ENCODE measurements at regions not wholly inside any gene's neighbourhood (a gene's known extent, or its start where the extent isn't known, plus 50 kb on each side); places are given as distances from the start of the nearest gene placed in this dataset.
"Not testable (repeated sequence)": the region's sequence is repeated elsewhere in the genome, so short reads cannot be mapped to it uniquely, and the experiment has no call there.

- no peak for DNase-seq (ENCODE audit: low spot score)
Measured at GRCh38 chr3:181987736-181988135, 276.0 kb downstream of the SOX2 start.

GRCh38 chr3:181998828-181999227 lies 287.1 kb downstream of the SOX2 start:
- no peak for DNase-seq (ENCODE audit: low spot score)

GRCh38 chr3:181999314-181999713 lies 287.6 kb downstream of the SOX2 start:
- DNase-seq (ENCODE audit: low spot score), result no peak

- no peak for DNase-seq (ENCODE audit: low spot score)
Measured at GRCh38 chr3:182000447-182000846, 288.7 kb downstream of the SOX2 start.

GRCh38 chr3:182005219-182005618 lies 293.5 kb downstream of the SOX2 start:
- no peak for DNase-seq (ENCODE audit: low spot score)

- DNase-seq (ENCODE audit: low spot score), result no peak
Measured at GRCh38 chr3:182005701-182006100, 294.0 kb downstream of the SOX2 start.

- DNase-seq (ENCODE audit: low spot score), result no peak
Measured at GRCh38 chr3:182006431-182006830, 294.7 kb downstream of the SOX2 start.

- DNase-seq (ENCODE audit: low spot score), result no peak
Measured at GRCh38 chr3:182007441-182007840, 295.7 kb downstream of the SOX2 start.

- no peak for DNase-seq (ENCODE audit: low spot score)
Measured at GRCh38 chr3:182018361-182018760, 306.6 kb downstream of the SOX2 start.

- no peak for DNase-seq (ENCODE audit: low spot score)
Measured at GRCh38 chr3:182019926-182020325, 308.2 kb downstream of the SOX2 start.

- DNase-seq (ENCODE audit: low spot score), result no peak
Measured at GRCh38 chr3:182023843-182024242, 312.1 kb downstream of the SOX2 start.

- no peak for DNase-seq (ENCODE audit: low spot score)
Measured at GRCh38 chr3:182027366-182027765, 315.6 kb downstream of the SOX2 start.

- DNase-seq (ENCODE audit: low spot score), result no peak
Measured at GRCh38 chr3:182028081-182028480, 316.4 kb downstream of the SOX2 start.

- DNase-seq (ENCODE audit: low spot score), result not testable (repeated sequence)
Measured at GRCh38 chr3:182034231-182034630, 322.5 kb downstream of the SOX2 start.

GRCh38 chr3:182035324-182035723 lies 323.6 kb downstream of the SOX2 start:
- DNase-seq (ENCODE audit: low spot score), result no peak

GRCh38 chr3:182036382-182036781 lies 324.7 kb downstream of the SOX2 start:
- no peak for DNase-seq (ENCODE audit: low spot score)

- no peak for DNase-seq (ENCODE audit: low spot score)
Measured at GRCh38 chr3:182041668-182042291, 330.1 kb downstream of the SOX2 start.

GRCh38 chr3:182045736-182046135 lies 334.0 kb downstream of the SOX2 start:
- no peak for DNase-seq (ENCODE audit: low spot score)

- DNase-seq (ENCODE audit: low spot score), result no peak
Measured at GRCh38 chr3:182046166-182046764, 334.5 kb downstream of the SOX2 start.

GRCh38 chr3:182050932-182051331 lies 339.2 kb downstream of the SOX2 start:
- no peak for DNase-seq (ENCODE audit: low spot score)

GRCh38 chr3:182052332-182052731 lies 340.6 kb downstream of the SOX2 start:
- no peak for DNase-seq (ENCODE audit: low spot score)

- no peak for DNase-seq (ENCODE audit: low spot score)
Measured at GRCh38 chr3:182052757-182053156, 341.0 kb downstream of the SOX2 start.

GRCh38 chr3:182058488-182058887 lies 346.8 kb downstream of the SOX2 start:
- DNase-seq (ENCODE audit: low spot score), result peak; percentile 5

- DNase-seq (ENCODE audit: low spot score), result no peak
Measured at GRCh38 chr3:182063742-182064141, 352.0 kb downstream of the SOX2 start.
